BE2C (cell line): ENCODE measurements at regions not wholly inside any gene's neighbourhood (a gene's known extent, or its start where the extent isn't known, plus 50 kb on each side); places are given as distances from the start of the nearest gene placed in this dataset.

Source experiments
- DNase-seq: peaks from one replicate; pipeline ENCODE4 v3.0.0-alpha.2; 2020
- H3K27me3 ChIP-seq: fragments of 250-450 bp; sonication (Bioruptor Pico); 2 replicates; pipeline ENCODE4 v1.5.1; 2020; ENCODE audit warnings: mild to moderate bottlenecking
- H3K36me3 ChIP-seq: fragments of 250-450 bp; sonication (Bioruptor Pico); 2 replicates; pipeline ENCODE4 v1.5.1; 2020; ENCODE audit warnings: mild to moderate bottlenecking
- H3K4me1 ChIP-seq: fragments of 250-450 bp; sonication (Bioruptor Pico); 2 replicates; pipeline ENCODE4 v1.5.1; 2020
- H3K4me3 ChIP-seq: 2 replicates; pipeline ENCODE4 v1.5.1; 2011; ENCODE audit warnings: low read depth, low read length
- H3K9me3 ChIP-seq: fragments of 250-450 bp; sonication (Bioruptor Pico); 2 replicates; pipeline ENCODE4 v1.5.1; 2020
- TF ChIP-seq, protein P1 (sequence below): IDR thresholded peaks from 2 replicates; pipeline ENCODE4 v1.5.1; 2012; ENCODE audit warnings: mild to moderate bottlenecking, low read depth, low read length

DNA sequence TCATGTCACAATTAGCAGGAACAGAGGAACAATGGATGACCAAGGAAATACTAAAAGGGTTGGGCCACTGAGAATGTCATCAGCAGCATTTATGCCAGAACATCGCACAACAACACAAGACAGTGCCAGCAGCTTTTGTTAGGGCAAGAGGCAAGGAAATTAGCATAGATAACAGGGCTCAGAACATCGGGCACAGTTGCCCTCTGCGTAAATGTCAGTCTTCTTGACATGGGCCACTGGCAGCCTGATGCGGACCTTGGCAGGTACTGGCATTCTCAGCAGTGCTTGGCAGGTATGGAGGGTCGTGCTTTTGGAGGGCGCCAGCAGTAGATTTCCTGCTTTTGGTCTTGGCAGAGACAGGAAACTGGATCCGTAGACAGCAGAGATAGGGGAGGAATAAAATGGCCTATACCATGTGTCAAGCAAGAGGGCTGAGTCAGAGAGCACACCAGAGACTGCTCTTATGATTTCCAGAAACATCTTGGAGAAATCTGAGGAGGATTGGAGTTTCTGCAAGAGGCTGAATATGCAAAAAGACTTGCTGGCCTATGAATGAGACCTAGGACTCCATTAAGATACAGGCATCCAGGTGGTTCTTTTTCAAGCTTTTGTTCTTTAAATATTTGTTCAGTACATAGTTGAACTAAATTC lies 371.5 kb upstream of the MTPN start:
- peaks cover 2% of the 10 kb centered on the region for H3K4me1 ChIP-seq
- no peak for DNase-seq
- TF ChIP-seq, protein P1, sequence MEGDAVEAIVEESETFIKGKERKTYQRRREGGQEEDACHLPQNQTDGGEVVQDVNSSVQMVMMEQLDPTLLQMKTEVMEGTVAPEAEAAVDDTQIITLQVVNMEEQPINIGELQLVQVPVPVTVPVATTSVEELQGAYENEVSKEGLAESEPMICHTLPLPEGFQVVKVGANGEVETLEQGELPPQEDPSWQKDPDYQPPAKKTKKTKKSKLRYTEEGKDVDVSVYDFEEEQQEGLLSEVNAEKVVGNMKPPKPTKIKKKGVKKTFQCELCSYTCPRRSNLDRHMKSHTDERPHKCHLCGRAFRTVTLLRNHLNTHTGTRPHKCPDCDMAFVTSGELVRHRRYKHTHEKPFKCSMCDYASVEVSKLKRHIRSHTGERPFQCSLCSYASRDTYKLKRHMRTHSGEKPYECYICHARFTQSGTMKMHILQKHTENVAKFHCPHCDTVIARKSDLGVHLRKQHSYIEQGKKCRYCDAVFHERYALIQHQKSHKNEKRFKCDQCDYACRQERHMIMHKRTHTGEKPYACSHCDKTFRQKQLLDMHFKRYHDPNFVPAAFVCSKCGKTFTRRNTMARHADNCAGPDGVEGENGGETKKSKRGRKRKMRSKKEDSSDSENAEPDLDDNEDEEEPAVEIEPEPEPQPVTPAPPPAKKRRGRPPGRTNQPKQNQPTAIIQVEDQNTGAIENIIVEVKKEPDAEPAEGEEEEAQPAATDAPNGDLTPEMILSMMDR, result no peak
- H3K36me3 ChIP-seq, result no peaks in the 10 kb centered on the region
- H3K9me3 ChIP-seq, result no peaks in the 10 kb centered on the region
- no peak overlapping the region for H3K4me3 ChIP-seq
- H3K27me3 ChIP-seq, result no peaks in the 10 kb centered on the region

DNA sequence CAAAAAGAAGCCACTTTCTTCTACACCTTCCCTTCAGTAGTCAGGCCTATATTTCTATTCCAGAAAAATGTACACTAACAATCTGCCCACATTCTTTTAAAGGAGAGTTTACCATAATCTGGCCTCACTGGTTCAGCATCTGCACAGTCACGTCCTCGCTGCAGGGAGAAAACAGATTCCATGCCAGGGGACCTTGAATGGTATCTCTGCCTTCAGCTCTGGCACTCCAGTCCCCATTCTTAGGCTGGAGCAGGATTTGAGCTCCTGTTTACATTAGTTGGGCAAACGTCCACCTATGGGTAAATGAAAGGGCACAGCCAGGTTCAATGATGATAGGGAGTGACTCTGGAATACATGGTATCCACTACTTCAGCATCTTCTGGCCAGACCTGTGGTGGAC lies 371.0 kb upstream of the MTPN start:
- Histone ChIP-seq H3K9me3 (no peaks in the 10 kb centered on the region), H3K36me3 (no peaks in the 10 kb centered on the region), H3K4me3 (no peak overlapping the region), H3K4me1 (peaks cover 2% of the 10 kb centered on the region), H3K27me3 (no peaks in the 10 kb centered on the region)
- TF ChIP-seq, protein P1, result no peak
- DNase-seq, result no peak

DNA sequence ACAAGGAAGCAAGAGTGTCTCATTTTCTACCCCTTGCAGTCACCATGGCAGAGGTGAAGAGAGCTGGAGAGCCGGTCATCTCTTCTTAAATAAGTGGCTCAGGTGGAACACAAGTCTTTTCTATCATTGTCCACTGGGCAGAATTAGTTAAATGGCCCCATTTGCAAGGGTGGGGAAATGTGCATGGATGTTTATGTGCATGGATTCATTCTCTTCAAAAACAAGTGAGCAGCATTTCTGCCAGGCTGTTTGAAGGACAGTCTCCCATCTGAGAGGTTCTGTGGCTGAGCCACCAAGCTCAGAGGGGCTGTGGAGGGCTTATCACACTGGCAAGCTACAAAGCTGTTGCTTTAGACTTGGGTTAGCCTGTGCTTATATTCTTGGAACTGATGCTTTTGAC lies 370.3 kb upstream of the MTPN start:
- TF ChIP-seq, protein P1, result no peak
- H3K4me1 ChIP-seq, result peaks cover 2% of the 10 kb centered on the region
- DNase-seq, result no peak
- H3K4me3 ChIP-seq, result no peak overlapping the region
- no peaks in the 10 kb centered on the region for H3K9me3 ChIP-seq
- H3K27me3 ChIP-seq, result no peaks in the 10 kb centered on the region
- H3K36me3 ChIP-seq, result no peaks in the 10 kb centered on the region

DNA sequence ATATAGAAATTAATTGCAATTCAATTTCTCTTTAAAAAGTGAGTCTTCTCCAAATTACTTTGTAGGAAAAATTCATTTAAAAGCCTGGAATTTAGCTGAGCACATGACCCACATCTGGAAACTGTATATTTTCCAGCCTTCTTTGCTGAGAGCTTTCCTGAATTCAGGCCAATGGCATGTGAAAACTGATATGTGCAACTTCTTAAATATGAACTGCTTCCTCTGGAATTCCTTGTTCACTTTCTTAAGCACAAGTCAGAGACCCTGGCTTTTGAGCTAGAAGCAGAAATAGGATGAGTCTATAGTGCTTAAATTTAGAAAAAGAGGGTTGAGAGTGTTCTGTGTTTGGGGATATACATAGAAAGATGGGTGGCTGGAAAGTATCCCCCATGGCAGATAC lies 365.1 kb upstream of the MTPN start:
- Histone ChIP-seq H3K9me3 (no peaks in the 10 kb centered on the region), H3K27me3 (no peaks in the 10 kb centered on the region), H3K36me3 (no peaks in the 10 kb centered on the region), H3K4me3 (no peak overlapping the region), H3K4me1 (peaks cover 2% of the 10 kb centered on the region)
- TF ChIP-seq, protein P1, result no peak
- no peak for DNase-seq

DNA sequence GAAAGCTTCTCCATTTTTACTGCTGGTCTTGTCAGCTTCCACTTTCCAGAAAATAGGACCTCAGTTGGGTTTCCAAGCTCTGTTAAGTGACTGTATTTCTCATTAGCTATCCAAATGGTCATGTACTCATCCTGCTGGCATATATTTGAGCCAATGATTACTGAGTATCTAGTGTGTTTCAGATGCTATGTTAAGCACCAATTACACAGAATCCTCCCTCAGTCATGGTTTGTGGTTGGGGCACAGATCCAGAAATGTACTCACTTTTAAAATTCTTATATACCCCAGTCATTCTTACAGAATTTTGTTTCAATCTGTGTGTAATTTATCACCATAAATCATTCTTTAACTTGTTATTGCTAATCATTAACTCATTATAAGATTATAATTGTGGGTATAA lies 362.3 kb upstream of the MTPN start:
- Histone ChIP-seq H3K9me3 (no peaks in the 10 kb centered on the region), H3K4me1 (no peaks in the 10 kb centered on the region), H3K36me3 (no peaks in the 10 kb centered on the region), H3K27me3 (no peaks in the 10 kb centered on the region), H3K4me3 (no peak overlapping the region)
- TF ChIP-seq, protein P1, result no peak
- DNase-seq, result no peak

DNA sequence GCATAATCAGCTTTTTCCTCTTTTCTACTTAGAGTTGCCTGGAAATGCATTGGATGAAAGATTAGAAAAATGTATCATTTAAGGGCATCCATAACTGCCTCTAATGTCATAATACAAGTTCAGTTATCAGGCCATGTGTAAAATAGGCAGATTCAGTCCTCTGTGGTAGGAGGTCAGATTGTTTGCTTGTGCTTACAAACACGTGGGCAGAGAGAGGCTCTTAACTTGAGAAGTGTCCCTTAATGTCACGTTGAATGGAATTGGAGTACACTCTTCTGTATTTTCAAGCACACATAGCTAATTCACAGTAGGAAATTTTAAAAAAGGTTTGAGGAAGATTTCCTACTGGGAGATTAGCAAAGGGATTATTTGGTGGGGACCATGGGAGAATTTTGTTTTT lies 359.8 kb upstream of the MTPN start:
- no peak for DNase-seq
- TF ChIP-seq, protein P1, result no peak
- no peaks in the 10 kb centered on the region for H3K27me3 ChIP-seq
- no peak overlapping the region for H3K4me3 ChIP-seq
- H3K9me3 ChIP-seq, result no peaks in the 10 kb centered on the region
- no peaks in the 10 kb centered on the region for H3K4me1 ChIP-seq
- no peaks in the 10 kb centered on the region for H3K36me3 ChIP-seq
